CD14-positive monocyte (primary cell): ENCODE measurements at regions not wholly inside any gene's neighbourhood (a gene's known extent, or its start where the extent isn't known, plus 50 kb on each side); places are given as distances from the start of the nearest gene placed in this dataset.

ENCODE experiments used
- DNase-seq, 3 donors: peaks; one replicate each; pipeline ENCODE4 v3.0.0-alpha.2; 2011 to 2022
- H2AFZ ChIP-seq: 2 replicates; pipeline ENCODE4 v1.6.0; 2012; ENCODE audit warnings: mild to moderate bottlenecking, low read depth, low read length, inconsistent platforms; ENCODE audit not compliant: insufficient read depth, poor library complexity, severe bottlenecking
- H3K27ac ChIP-seq, 2 donors: 1 replicate in 1 of 2; 2 replicates in 1 of 2; pipeline ENCODE4 v1.5.1; 2012 to 2013; ENCODE audit warnings: low read length in 2 of 2, control low read depth in 1 of 2, inconsistent platforms in 1 of 2, low read depth in 1 of 2, mild to moderate bottlenecking in 1 of 2
- H3K27me3 ChIP-seq, 2 donors: one replicate each; pipeline versions ENCODE4 v1.6.0 to v1.6.1; 2011 to 2013; ENCODE audit warnings: low read length in 2 of 2; ENCODE audit not compliant: control insufficient read depth in 2 of 2, insufficient read depth in 2 of 2
- H3K36me3 ChIP-seq, 2 donors: replicated peaks in 1 of 2; 1 replicate in 1 of 2; 2 replicates in 1 of 2; pipeline versions ENCODE4 v1.5.1 to v1.6.1; 2012 to 2013; ENCODE audit warnings: low read length in 2 of 2, control low read depth in 1 of 2, inconsistent platforms in 1 of 2, mild to moderate bottlenecking in 1 of 2; ENCODE audit not compliant: insufficient read depth in 2 of 2, control insufficient read depth in 1 of 2
- H3K4me1 ChIP-seq, 2 donors: 1 replicate in 1 of 2; 2 replicates in 1 of 2; pipeline versions ENCODE4 v1.5.1 to v1.6.1; 2012 to 2013; ENCODE audit warnings: low read length in 2 of 2, control low read depth in 1 of 2, inconsistent platforms in 1 of 2, mild to moderate bottlenecking in 1 of 2, moderate library complexity in 1 of 2; ENCODE audit not compliant: insufficient read depth in 2 of 2, control insufficient read depth in 1 of 2
- H3K4me2 ChIP-seq: replicated peaks from 2 replicates; pipeline ENCODE3; 2012; ENCODE audit warnings: low read length, moderate library complexity, mild to moderate bottlenecking; ENCODE audit not compliant: poor library complexity, severe bottlenecking; ENCODE audit errors: extremely low read depth
- H3K4me3 ChIP-seq, 3 experiments: fragments of 200-600 bp in 1 of 3; sonication (generic) in 1 of 3; replicated peaks in 1 of 3; 1 replicate in 2 of 3; 2 replicates in 1 of 3; pipeline ENCODE4 v1.5.1; 2011 to 2013; ENCODE audit warnings: low read length in 3 of 3, mild to moderate bottlenecking in 3 of 3, control low read depth in 2 of 3, low read depth in 2 of 3, inconsistent platforms in 1 of 3, moderate library complexity in 1 of 3
- H3K79me2 ChIP-seq: 2 replicates; pipeline ENCODE4 v1.6.0; 2012; ENCODE audit warnings: mild to moderate bottlenecking, control low read depth, inconsistent platforms, low read length, moderate library complexity; ENCODE audit not compliant: insufficient read depth
- H3K9ac ChIP-seq: 2 replicates; pipeline ENCODE4 v1.6.0; 2017; ENCODE audit warnings: low read length, mild to moderate bottlenecking; ENCODE audit not compliant: insufficient read depth, poor library complexity, severe bottlenecking
- H3K9me3 ChIP-seq, 2 donors: replicated peaks in 1 of 2; 1 replicate in 1 of 2; 2 replicates in 1 of 2; pipeline versions ENCODE4 v1.5.1 to v1.6.1; 2012 to 2013; ENCODE audit warnings: low read length in 2 of 2, control low read depth in 1 of 2; ENCODE audit not compliant: control insufficient read depth in 1 of 2, insufficient read depth in 1 of 2
- H4K20me1 ChIP-seq: 2 replicates; pipeline ENCODE4 v1.6.0; 2012; ENCODE audit warnings: mild to moderate bottlenecking, low read length, control low read depth, moderate library complexity; ENCODE audit not compliant: insufficient read depth
- H3K27ac Mint-ChIP-seq, 7 donors: one replicate each; pipeline ENCODE4 v1.8.0; 2020; ENCODE audit warnings: mild to moderate bottlenecking in 7 of 7, mixed read lengths in 7 of 7, moderate library complexity in 6 of 7, inconsistent platforms in 2 of 7
- H3K27me3 Mint-ChIP-seq, 3 donors: one replicate each; pipeline ENCODE4 v1.8.0; 2021 to 2022; ENCODE audit warnings: low read depth in 3 of 3, mild to moderate bottlenecking in 3 of 3, mixed read lengths in 3 of 3, moderate library complexity in 3 of 3, inconsistent platforms in 1 of 3
- H3K36me3 Mint-ChIP-seq, 2 donors: one replicate each; pipeline ENCODE4 v1.8.0; 2020; ENCODE audit warnings: mixed read lengths in 2 of 2, inconsistent platforms in 1 of 2, mild to moderate bottlenecking in 1 of 2
- H3K4me1 Mint-ChIP-seq: one replicate; pipeline ENCODE4 v1.8.0; 2020; ENCODE audit warnings: mild to moderate bottlenecking, mixed read lengths
- H3K4me3 Mint-ChIP-seq, 2 donors: one replicate each; pipeline ENCODE4 v1.8.0; 2020; ENCODE audit warnings: mild to moderate bottlenecking in 2 of 2, mixed read lengths in 2 of 2, moderate library complexity in 1 of 2
- H3K9me3 Mint-ChIP-seq, 7 donors: one replicate each; pipeline ENCODE4 v1.8.0; 2020 to 2022; ENCODE audit warnings: mixed read lengths in 7 of 7, mild to moderate bottlenecking in 6 of 7, moderate library complexity in 6 of 7, inconsistent platforms in 2 of 7
- WGBS: methylation state at CpG from one replicate; pipeline ENCODE4 v1.1.5; 2013; ENCODE audit warnings: missing lambda C conversion rate; ENCODE audit not compliant: insufficient coverage; 5-methylcytosine and 5-hydroxymethylcytosine counted together
- intact Hi-C, 2 donors: fragments of 100-400 bp; cut with micrococcal nuclease; formaldehyde crosslinking; loops; one replicate each; pipeline versions ENCODE4 v1.15.0 to v1.15.1; 2023
- TF ChIP-seq, protein P1 (sequence below): fragments of 200-600 bp; IDR thresholded peaks from one replicate; pipeline ENCODE4 v1.8.0; 2022; ENCODE audit warnings: antibody characterized with exemption, mild to moderate bottlenecking

DNA sequence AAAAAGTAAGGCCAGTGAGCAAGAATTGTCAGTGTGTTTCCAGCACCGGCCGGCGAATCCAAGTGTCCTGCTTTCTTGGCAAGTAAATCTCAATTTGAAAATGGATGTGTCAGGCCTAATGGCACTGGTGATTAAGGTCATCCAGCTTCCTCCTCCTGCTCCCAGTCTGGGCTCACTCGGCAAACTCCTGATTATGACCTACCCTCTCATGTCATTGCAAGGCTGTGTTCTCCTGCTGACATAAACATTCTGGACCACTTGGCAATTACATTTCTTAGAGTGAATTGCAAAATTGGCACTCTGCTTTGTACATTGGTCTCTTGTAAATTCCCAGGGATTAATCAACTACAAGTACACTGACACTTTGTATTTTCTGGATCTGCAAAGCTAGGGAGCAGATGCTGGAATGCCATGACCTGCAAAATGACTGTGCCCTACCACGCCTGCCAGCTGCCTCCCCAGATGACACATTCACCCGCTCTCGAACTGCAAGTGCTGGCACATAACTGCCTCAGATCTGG is 473.8 kb downstream of the KIF20B start:
- Histone ChIP-seq H4K20me1 (no peaks in the 10 kb centered on the region), H3K4me1 (no peaks in the 10 kb centered on the region), H3K27me3 (no peaks in the 10 kb centered on the region), H3K9ac (no peak overlapping the region), H3K36me3 (no peaks in the 10 kb centered on the region), H3K27ac (no peak overlapping the region), H3K4me2 (no peak overlapping the region), H3K9me3 (peaks cover 0 to 4% of the 10 kb centered on the region in 2 donors), H2AFZ (no peak overlapping the region), H3K4me3 (no peak overlapping the region), H3K79me2 (no peaks in the 10 kb centered on the region)
- no peak overlapping the region for H3K27ac Mint-ChIP-seq
- peaks cover 0 to 6% (median 2%) of the 10 kb centered on the region in 7 donors for H3K9me3 Mint-ChIP-seq
- TF ChIP-seq, protein P1, sequence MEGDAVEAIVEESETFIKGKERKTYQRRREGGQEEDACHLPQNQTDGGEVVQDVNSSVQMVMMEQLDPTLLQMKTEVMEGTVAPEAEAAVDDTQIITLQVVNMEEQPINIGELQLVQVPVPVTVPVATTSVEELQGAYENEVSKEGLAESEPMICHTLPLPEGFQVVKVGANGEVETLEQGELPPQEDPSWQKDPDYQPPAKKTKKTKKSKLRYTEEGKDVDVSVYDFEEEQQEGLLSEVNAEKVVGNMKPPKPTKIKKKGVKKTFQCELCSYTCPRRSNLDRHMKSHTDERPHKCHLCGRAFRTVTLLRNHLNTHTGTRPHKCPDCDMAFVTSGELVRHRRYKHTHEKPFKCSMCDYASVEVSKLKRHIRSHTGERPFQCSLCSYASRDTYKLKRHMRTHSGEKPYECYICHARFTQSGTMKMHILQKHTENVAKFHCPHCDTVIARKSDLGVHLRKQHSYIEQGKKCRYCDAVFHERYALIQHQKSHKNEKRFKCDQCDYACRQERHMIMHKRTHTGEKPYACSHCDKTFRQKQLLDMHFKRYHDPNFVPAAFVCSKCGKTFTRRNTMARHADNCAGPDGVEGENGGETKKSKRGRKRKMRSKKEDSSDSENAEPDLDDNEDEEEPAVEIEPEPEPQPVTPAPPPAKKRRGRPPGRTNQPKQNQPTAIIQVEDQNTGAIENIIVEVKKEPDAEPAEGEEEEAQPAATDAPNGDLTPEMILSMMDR, result no peak
- DNase-seq, result no peak
- H3K4me3 Mint-ChIP-seq, result no peak overlapping the region
- intact Hi-C loops, result no loop called here
- no peaks in the 10 kb centered on the region for H3K4me1 Mint-ChIP-seq
- 93% methylated on average over 3 of the region's 7 CpGs for WGBS
- H3K27me3 Mint-ChIP-seq, result no peaks in the 10 kb centered on the region
- no peaks in the 10 kb centered on the region for H3K36me3 Mint-ChIP-seq

GRCh38 chr10:90179696-90180407 is 478.5 kb downstream of the KIF20B start:
- no peak overlapping the region for H2AFZ ChIP-seq
- DNase-seq, result no peak
- no peaks in the 10 kb centered on the region for H3K4me1 Mint-ChIP-seq
- H3K36me3 ChIP-seq, result no peaks in the 10 kb centered on the region
- H3K4me3 ChIP-seq, result no peak overlapping the region
- H3K4me3 Mint-ChIP-seq, result no peak overlapping the region
- no peaks in the 10 kb centered on the region for H3K4me1 ChIP-seq
- H3K9ac ChIP-seq, result no peak overlapping the region
- TF ChIP-seq, protein P1, result no peak
- peaks cover 0 to 3% (median 2%) of the 10 kb centered on the region in 7 donors for H3K9me3 Mint-ChIP-seq
- no peaks in the 10 kb centered on the region for H4K20me1 ChIP-seq
- no peaks in the 10 kb centered on the region for H3K79me2 ChIP-seq
- no peak overlapping the region for H3K4me2 ChIP-seq
- H3K27me3 Mint-ChIP-seq, result no peaks in the 10 kb centered on the region
- peaks cover 0 to 4% of the 10 kb centered on the region in 2 donors for H3K9me3 ChIP-seq
- H3K27me3 ChIP-seq, result no peaks in the 10 kb centered on the region
- 64% methylated on average over 3 of the region's 5 CpGs for WGBS
- H3K27ac ChIP-seq, result no peak overlapping the region
- no peaks in the 10 kb centered on the region for H3K36me3 Mint-ChIP-seq
- no peak overlapping the region for H3K27ac Mint-ChIP-seq
- intact Hi-C loops, result no loop called here
